K562 (cell line): ENCODE measurements at regions not wholly inside any gene's neighbourhood (a gene's known extent, or its start where the extent isn't known, plus 50 kb on each side); places are given as distances from the start of the nearest gene placed in this dataset.

Experiments
- BMI1 ChIP-seq: fragments of 150-350 bp; IDR thresholded peaks from 2 replicates; pipeline ENCODE4 v1.6.1; 2014; ENCODE audit warnings: low read length
- BRCA1 ChIP-seq, 2 experiments: fragments of 450-650 bp in 1 of 2; sonication (generic) in 1 of 2; formaldehyde crosslinking in 1 of 2; IDR thresholded peaks; 2 replicates each; pipeline versions ENCODE4 v1.5.0 to v1.6.1; 2017 to 2020; ENCODE audit warnings: mild to moderate bottlenecking in 1 of 2, missing genetic modification reagents in 1 of 2
- LCOR ChIP-seq: sonication (generic); formaldehyde crosslinking; IDR thresholded peaks from 2 replicates; pipeline ENCODE4 v1.8.0; 2022; ENCODE audit warnings: mild to moderate bottlenecking, missing genetic modification reagents
- MAZ ChIP-seq, 2 experiments: fragments of 450-650 bp in 1 of 2; sonication (generic) in 1 of 2; formaldehyde crosslinking; IDR thresholded peaks in 1 of 2; conservative IDR thresholded peaks in 1 of 2; 2 replicates each; pipeline versions ENCODE4 v1.4.0 to v1.5.0; 2020; ENCODE audit warnings: mild to moderate bottlenecking in 1 of 2, missing genetic modification reagents in 1 of 2
- NR1H2 ChIP-seq: sonication (generic); formaldehyde crosslinking; IDR thresholded peaks from 2 replicates; pipeline ENCODE4 v1.4.0; 2020; ENCODE audit warnings: mild to moderate bottlenecking, missing genetic modification reagents
- TAF1 ChIP-seq: IDR thresholded peaks from 2 replicates; pipeline ENCODE4 v1.6.1; 2011; ENCODE audit warnings: mild to moderate bottlenecking, low read length, moderate library complexity; ENCODE audit not compliant: insufficient read depth, control insufficient read depth, severe bottlenecking; ENCODE audit errors: extremely low read depth
- ZBED1 ChIP-seq: IDR thresholded peaks from 2 replicates; pipeline ENCODE4 v1.6.1; 2014
- ZNF217 ChIP-seq: sonication (generic); formaldehyde crosslinking; IDR thresholded peaks from 2 replicates; pipeline ENCODE4 v1.8.0; 2022; ENCODE audit warnings: mild to moderate bottlenecking, missing genetic modification reagents
- TF ChIP-seq, protein P1 (sequence below), 3 experiments: IDR thresholded peaks in 2 of 3; conservative IDR thresholded peaks in 1 of 3; 2 replicates each; pipeline ENCODE4 v1.5.1; 2011 to 2012; ENCODE audit warnings: low read length in 3 of 3, mild to moderate bottlenecking in 3 of 3, control low read depth in 2 of 3, improper control_type of control experiment in 1 of 3, inconsistent platforms in 1 of 3, low read depth in 1 of 3, mixed read lengths in 1 of 3, moderate library complexity in 1 of 3; ENCODE audit not compliant: insufficient read depth in 2 of 3
- TF ChIP-seq, protein P2 (sequence below): sonication (generic); formaldehyde crosslinking; IDR thresholded peaks from 2 replicates; pipeline ENCODE4 v1.8.1; 2023; ENCODE audit warnings: mild to moderate bottlenecking, missing genetic modification reagents, moderate library complexity

DNA sequence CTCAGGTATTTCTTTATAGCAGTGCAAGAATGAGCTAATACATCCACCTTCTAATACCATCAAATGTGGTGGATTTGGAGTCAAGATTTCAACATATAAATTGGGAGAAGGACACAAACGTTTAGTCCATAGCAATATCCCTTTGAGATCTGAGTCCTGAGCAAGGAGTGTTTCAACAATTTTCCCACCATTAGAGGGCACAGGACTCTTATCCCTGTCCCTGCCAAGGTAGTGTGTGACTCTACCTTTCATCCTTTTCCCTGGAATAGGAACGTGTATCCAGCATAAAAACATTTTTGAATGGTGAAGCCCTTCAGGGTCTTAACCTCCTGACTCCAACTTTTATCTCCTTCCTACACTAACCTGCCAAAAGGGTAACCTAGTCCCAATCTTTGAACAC, 181.3 kb upstream of the SRD5A2 start:
- TF ChIP-seq, protein P1, sequence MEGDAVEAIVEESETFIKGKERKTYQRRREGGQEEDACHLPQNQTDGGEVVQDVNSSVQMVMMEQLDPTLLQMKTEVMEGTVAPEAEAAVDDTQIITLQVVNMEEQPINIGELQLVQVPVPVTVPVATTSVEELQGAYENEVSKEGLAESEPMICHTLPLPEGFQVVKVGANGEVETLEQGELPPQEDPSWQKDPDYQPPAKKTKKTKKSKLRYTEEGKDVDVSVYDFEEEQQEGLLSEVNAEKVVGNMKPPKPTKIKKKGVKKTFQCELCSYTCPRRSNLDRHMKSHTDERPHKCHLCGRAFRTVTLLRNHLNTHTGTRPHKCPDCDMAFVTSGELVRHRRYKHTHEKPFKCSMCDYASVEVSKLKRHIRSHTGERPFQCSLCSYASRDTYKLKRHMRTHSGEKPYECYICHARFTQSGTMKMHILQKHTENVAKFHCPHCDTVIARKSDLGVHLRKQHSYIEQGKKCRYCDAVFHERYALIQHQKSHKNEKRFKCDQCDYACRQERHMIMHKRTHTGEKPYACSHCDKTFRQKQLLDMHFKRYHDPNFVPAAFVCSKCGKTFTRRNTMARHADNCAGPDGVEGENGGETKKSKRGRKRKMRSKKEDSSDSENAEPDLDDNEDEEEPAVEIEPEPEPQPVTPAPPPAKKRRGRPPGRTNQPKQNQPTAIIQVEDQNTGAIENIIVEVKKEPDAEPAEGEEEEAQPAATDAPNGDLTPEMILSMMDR (IDR thresholded peaks at IDR 0.05 in 2 of 3, conservative IDR thresholded peaks at IDR 0.05 in 1 of 3; ENCODE audit: insufficient read depth in 2 of 3, low read depth in 1 of 3, low read length in 3 of 3): 0 out of 6 replicates have a peak, but pooled peaks of 1 of the 3 experiments have one; percentile 10
- TF ChIP-seq MAZ (CRISPR knock-in tag; conservative IDR thresholded peaks at IDR 0.05 in 1 of 2, IDR thresholded peaks at IDR 0.05 in 1 of 2) (no peak), BMI1 (no peak), ZBED1 (no peak), NR1H2 (CRISPR knock-in tag) (no peak), ZNF217 (CRISPR knock-in tag) (no peak), LCOR (CRISPR knock-in tag) (no peak), TAF1 (no peak), BRCA1 (IDR thresholded peaks at IDR 0.05) (no peak), BRCA1 (CRISPR knock-in tag; IDR thresholded peaks at IDR 0.05) (no peak)
- TF ChIP-seq, protein P2, sequence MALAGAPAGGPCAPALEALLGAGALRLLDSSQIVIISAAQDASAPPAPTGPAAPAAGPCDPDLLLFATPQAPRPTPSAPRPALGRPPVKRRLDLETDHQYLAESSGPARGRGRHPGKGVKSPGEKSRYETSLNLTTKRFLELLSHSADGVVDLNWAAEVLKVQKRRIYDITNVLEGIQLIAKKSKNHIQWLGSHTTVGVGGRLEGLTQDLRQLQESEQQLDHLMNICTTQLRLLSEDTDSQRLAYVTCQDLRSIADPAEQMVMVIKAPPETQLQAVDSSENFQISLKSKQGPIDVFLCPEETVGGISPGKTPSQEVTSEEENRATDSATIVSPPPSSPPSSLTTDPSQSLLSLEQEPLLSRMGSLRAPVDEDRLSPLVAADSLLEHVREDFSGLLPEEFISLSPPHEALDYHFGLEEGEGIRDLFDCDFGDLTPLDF (CRISPR knock-in tag): no peak
